Middle frontal gyrus (tissue), 1 donor: ENCODE measurements at regions not wholly inside any gene's neighbourhood (a gene's known extent, or its start where the extent isn't known, plus 50 kb on each side); places are given as distances from the start of the nearest gene placed in this dataset.
"Not testable (repeated sequence)": the region's sequence is repeated elsewhere in the genome, so short reads cannot be mapped to it uniquely, and the experiment has no call there.

ENCODE experiments used
- DNase-seq: peaks from one replicate; pipeline ENCODE4 v3.0.0-alpha.2; 2015; ENCODE audit warnings: low spot score; ENCODE audit errors: extremely low spot score

- DNase-seq: no peak
These were observed 146.0 kb upstream of the RMP24 start for GRCh38 chr18:35826477-35826876.

- no peak for DNase-seq
These were observed 145.1 kb upstream of the RMP24 start for GRCh38 chr18:35827275-35827902.

- no peak for DNase-seq
These were observed 144.6 kb upstream of the RMP24 start for GRCh38 chr18:35827903-35828275.

- DNase-seq: no peak
These were observed 143.9 kb upstream of the RMP24 start for GRCh38 chr18:35828591-35828990.

- no peak for DNase-seq
These were observed 137.1 kb upstream of the RMP24 start for GRCh38 chr18:35835366-35835765.

- no peak for DNase-seq
These were observed 136.6 kb upstream of the RMP24 start for GRCh38 chr18:35835833-35836232.

- DNase-seq: no peak
These were observed 135.5 kb upstream of the RMP24 start for GRCh38 chr18:35836932-35837331.

- no peak for DNase-seq
These were observed 134.5 kb upstream of the RMP24 start for GRCh38 chr18:35837922-35838496.

GRCh38 chr18:35841283-35841682 is 131.2 kb upstream of the RMP24 start:
- no peak for DNase-seq

- DNase-seq: no peak
These were observed 129.9 kb upstream of the RMP24 start for GRCh38 chr18:35842536-35842935.

- not testable (repeated sequence) for DNase-seq
These were observed 124.2 kb upstream of the RMP24 start for GRCh38 chr18:35848321-35848720.

GRCh38 chr18:35849241-35849640 is 123.2 kb upstream of the RMP24 start:
- DNase-seq: not testable (repeated sequence)

- DNase-seq: no peak
These were observed 121.1 kb upstream of the RMP24 start for GRCh38 chr18:35851286-35851970.

GRCh38 chr18:35852786-35853185 is 119.7 kb upstream of the RMP24 start:
- DNase-seq: no peak

- no peak for DNase-seq
These were observed 118.4 kb upstream of the RMP24 start for GRCh38 chr18:35854095-35854494.

- DNase-seq: no peak
These were observed 116.3 kb upstream of the RMP24 start for GRCh38 chr18:35856178-35856577.

- not testable (repeated sequence) for DNase-seq
These were observed 115.8 kb upstream of the RMP24 start for GRCh38 chr18:35856721-35857120.

GRCh38 chr18:35857581-35857980 is 114.9 kb upstream of the RMP24 start:
- not testable (repeated sequence) for DNase-seq

GRCh38 chr18:35861367-35862118 is 110.9 kb upstream of the RMP24 start:
- no peak for DNase-seq

GRCh38 chr18:35862119-35862640 is 110.3 kb upstream of the RMP24 start:
- no peak for DNase-seq

- DNase-seq: no peak
These were observed 107.6 kb upstream of the RMP24 start for GRCh38 chr18:35864916-35865315.

- DNase-seq: no peak
These were observed 103.6 kb upstream of the RMP24 start for GRCh38 chr18:35868915-35869314.
